Right atrium auricular region (tissue), 2 donors: ENCODE measurements at regions not wholly inside any gene's neighbourhood (a gene's known extent, or its start where the extent isn't known, plus 50 kb on each side); places are given as distances from the start of the nearest gene placed in this dataset.
A peak's percentile ranks its signal among the peaks of the same experiment; 100 is the strongest.

Source experiments
- DNase-seq: peaks from one replicate; pipeline ENCODE4 v3.0.0-alpha.2; 2019; ENCODE audit warnings: low spot score
- H3K27ac ChIP-seq, 2 donors: fragments of 200-600 bp; sonication (generic); 1 replicate in 1 of 2; 2 replicates in 1 of 2; pipeline ENCODE4 v1.5.1; 2016 to 2019
- H3K27me3 ChIP-seq, 2 donors: fragments of 200-600 bp; sonication (generic); one replicate each; pipeline versions ENCODE4 v1.5.1 to v1.6.0; 2017 to 2019
- H3K36me3 ChIP-seq: fragments of 200-600 bp; sonication (generic); one replicate; pipeline ENCODE4 v1.5.1; 2016
- H3K4me1 ChIP-seq, 2 donors: fragments of 200-600 bp; sonication (generic); one replicate each; pipeline versions ENCODE4 v1.5.1 to v1.6.0; 2017 to 2019
- H3K4me3 ChIP-seq, 2 donors: fragments of 200-600 bp; sonication (generic); 1 replicate in 1 of 2; 2 replicates in 1 of 2; pipeline ENCODE4 v1.5.1; 2017 to 2019; ENCODE audit warnings: mild to moderate bottlenecking in 1 of 2, moderate library complexity in 1 of 2
- H3K9me3 ChIP-seq, 2 donors: fragments of 200-600 bp; sonication (generic); one replicate each; pipeline ENCODE4 v1.5.1; 2019
- TF ChIP-seq, protein P1 (sequence below), 2 donors: fragments of 200-600 bp; sonication (generic); IDR thresholded peaks; one replicate each; pipeline ENCODE4 v1.5.1; 2019; ENCODE audit warnings: antibody characterized with exemption in 2 of 2

- Histone ChIP-seq H3K4me1 (no peaks in the 10 kb centered on the region), H3K4me3 (no peak overlapping the region), H3K36me3 (no peaks in the 10 kb centered on the region), H3K9me3 (no peaks in the 10 kb centered on the region), H3K27ac (no peak overlapping the region), H3K27me3 (no peaks in the 10 kb centered on the region)
- TF ChIP-seq, protein P1, sequence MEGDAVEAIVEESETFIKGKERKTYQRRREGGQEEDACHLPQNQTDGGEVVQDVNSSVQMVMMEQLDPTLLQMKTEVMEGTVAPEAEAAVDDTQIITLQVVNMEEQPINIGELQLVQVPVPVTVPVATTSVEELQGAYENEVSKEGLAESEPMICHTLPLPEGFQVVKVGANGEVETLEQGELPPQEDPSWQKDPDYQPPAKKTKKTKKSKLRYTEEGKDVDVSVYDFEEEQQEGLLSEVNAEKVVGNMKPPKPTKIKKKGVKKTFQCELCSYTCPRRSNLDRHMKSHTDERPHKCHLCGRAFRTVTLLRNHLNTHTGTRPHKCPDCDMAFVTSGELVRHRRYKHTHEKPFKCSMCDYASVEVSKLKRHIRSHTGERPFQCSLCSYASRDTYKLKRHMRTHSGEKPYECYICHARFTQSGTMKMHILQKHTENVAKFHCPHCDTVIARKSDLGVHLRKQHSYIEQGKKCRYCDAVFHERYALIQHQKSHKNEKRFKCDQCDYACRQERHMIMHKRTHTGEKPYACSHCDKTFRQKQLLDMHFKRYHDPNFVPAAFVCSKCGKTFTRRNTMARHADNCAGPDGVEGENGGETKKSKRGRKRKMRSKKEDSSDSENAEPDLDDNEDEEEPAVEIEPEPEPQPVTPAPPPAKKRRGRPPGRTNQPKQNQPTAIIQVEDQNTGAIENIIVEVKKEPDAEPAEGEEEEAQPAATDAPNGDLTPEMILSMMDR (IDR thresholded peaks at IDR 0.05), result peak in 1 of 2 donors; percentile 41
- DNase-seq, result no peak
Observed at GRCh38 chr14:84006643-84007155, 1523.2 kb upstream of the FLRT2 start.

DNA sequence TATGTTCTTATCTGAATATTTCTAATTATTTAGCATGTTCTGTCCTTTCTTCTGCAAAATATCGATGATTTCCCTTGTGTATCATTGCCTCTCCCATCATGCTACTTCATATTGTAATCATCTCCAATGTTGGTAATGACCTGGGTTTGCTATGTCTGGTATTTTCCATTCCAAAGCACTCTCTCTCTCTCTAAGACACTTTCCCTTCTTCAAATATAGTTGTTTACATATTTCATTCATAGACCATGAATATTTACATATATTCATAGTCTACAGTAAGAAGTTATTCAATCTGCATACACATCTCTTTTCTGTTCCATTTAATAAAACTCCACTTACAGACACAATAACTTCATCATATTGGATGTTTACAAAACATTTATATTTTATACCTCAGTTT, 1516.5 kb upstream of the FLRT2 start:
- H3K36me3 ChIP-seq, result no peaks in the 10 kb centered on the region
- TF ChIP-seq, protein P1 (IDR thresholded peaks at IDR 0.05), result no peak

GRCh38 chr14:84017495-84017894, 1512.4 kb upstream of the FLRT2 start:
- no peak for DNase-seq
- Histone ChIP-seq H3K36me3 (no peaks in the 10 kb centered on the region), H3K27me3 (no peaks in the 10 kb centered on the region), H3K9me3 (peaks cover 0 to 7% of the 10 kb centered on the region in 2 donors), H3K27ac (no peak overlapping the region), H3K4me3 (no peak overlapping the region), H3K4me1 (no peaks in the 10 kb centered on the region)
- TF ChIP-seq, protein P1 (IDR thresholded peaks at IDR 0.05), result no peak

More for the DNA sequence above, 1516.5 kb upstream of the FLRT2 start:
- Histone ChIP-seq H3K4me3 (no peak overlapping the region), H3K9me3 (no peaks in the 10 kb centered on the region), H3K27ac (no peak overlapping the region), H3K27me3 (no peaks in the 10 kb centered on the region), H3K4me1 (no peaks in the 10 kb centered on the region)
- no peak for DNase-seq

- Histone ChIP-seq H3K9me3 (peaks cover 0 to 7% of the 10 kb centered on the region in 2 donors), H3K27me3 (no peaks in the 10 kb centered on the region), H3K4me3 (no peak overlapping the region), H3K4me1 (peaks cover 0 to 8% of the 10 kb centered on the region in 2 donors), H3K36me3 (no peaks in the 10 kb centered on the region), H3K27ac (no peak overlapping the region)
- TF ChIP-seq, protein P1 (IDR thresholded peaks at IDR 0.05), result no peak
- no peak for DNase-seq
Observed at GRCh38 chr14:84021433-84021832, 1508.5 kb upstream of the FLRT2 start.

GRCh38 chr14:84024231-84024820, 1505.6 kb upstream of the FLRT2 start:
- no peak for DNase-seq
- TF ChIP-seq, protein P1 (IDR thresholded peaks at IDR 0.05), result no peak
- H3K27ac ChIP-seq, result no peak overlapping the region
- H3K27me3 ChIP-seq, result no peaks in the 10 kb centered on the region
- H3K4me1 ChIP-seq, result peaks cover 0 to 8% of the 10 kb centered on the region in 2 donors
- no peaks in the 10 kb centered on the region for H3K36me3 ChIP-seq
- H3K4me3 ChIP-seq, result no peak overlapping the region
- H3K9me3 ChIP-seq, result peaks cover 0 to 7% of the 10 kb centered on the region in 2 donors
